HEK293T (cell line): ENCODE measurements at regions not wholly inside any gene's neighbourhood (a gene's known extent, or its start where the extent isn't known, plus 50 kb on each side); places are given as distances from the start of the nearest gene placed in this dataset.

Source experiments
- BHLHE40 ChIP-seq: fragments of 450-650 bp; IDR thresholded peaks from 2 replicates; pipeline ENCODE4 v1.6.1; 2016; ENCODE audit warnings: mild to moderate bottlenecking, moderate library complexity, borderline replicate concordance
- ELF4 ChIP-seq: fragments of 450-650 bp; IDR thresholded peaks from 2 replicates; pipeline ENCODE4 v1.6.1; 2017; ENCODE audit warnings: antibody characterized with exemption
- SP1 ChIP-seq: fragments of 450-650 bp; IDR thresholded peaks from 2 replicates; pipeline ENCODE4 v1.6.1; 2017
- SUZ12 ChIP-seq: fragments of 450-650 bp; IDR thresholded peaks from 2 replicates; pipeline ENCODE4 v1.6.1; 2016; ENCODE audit warnings: mild to moderate bottlenecking
- ZNF384 ChIP-seq: fragments of 450-650 bp; IDR thresholded peaks from 2 replicates; pipeline ENCODE4 v1.6.1; 2016

DNA sequence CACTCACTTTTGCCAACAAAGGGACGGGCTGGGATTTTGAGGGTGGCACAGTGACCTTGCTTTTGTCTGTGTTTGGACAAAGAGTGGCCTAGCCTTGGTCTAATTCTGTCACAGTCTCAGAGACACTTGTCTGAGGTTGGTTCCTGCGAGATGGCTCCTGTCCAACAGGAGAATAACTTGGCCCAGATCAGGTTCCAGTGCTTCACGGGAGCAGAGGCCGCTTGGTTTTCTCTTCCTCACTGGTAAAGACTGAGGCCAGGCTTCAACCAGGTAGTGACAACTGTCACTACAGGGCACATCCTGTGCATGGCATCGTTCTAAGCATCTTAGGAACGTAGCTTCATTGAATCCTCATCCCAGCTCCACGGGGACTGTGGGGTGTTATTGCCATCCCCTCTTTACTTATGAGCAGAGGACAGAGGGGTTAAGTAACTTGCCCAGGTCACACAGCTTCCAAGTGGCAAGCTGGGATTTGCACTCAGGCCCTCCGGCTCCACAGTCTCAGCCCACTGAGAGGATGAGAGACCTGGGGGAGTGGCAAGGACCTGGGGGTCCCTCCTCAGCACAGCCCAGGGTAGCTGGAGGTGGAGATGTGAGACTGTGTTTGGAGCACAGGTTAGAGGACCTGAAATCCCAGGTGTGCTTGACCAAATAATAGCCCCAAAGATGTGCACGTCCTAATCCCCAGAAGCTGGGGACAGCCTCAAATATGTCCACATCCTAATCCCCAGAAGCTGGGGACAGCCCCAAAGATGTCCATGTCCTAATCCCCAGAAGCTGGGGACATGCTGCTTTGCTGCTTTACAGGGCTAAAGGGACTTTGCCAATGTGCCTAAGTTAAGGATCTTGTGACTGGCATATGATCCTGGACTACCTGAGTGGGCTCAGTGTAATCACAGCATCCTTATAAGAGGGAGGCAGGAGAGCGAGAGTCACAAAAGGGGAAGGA, 179.2 kb upstream of the RTL1 start:
- TF ChIP-seq ELF4 (no peak), ZNF384 (no peak), BHLHE40 (no peak), SP1 (no peak), SUZ12 (no peak)
